Testis (tissue), 2 donors: ENCODE measurements at regions not wholly inside any gene's neighbourhood (a gene's known extent, or its start where the extent isn't known, plus 50 kb on each side); places are given as distances from the start of the nearest gene placed in this dataset.

Experiments used
- DNase-seq: peaks from one replicate; pipeline ENCODE4 v3.0.0-alpha.2; 2019
- H3K27ac ChIP-seq, 2 donors: fragments of 200-600 bp; sonication (generic); one replicate each; pipeline ENCODE4 v1.5.1; 2019
- H3K27me3 ChIP-seq: fragments of 200-600 bp; sonication (generic); one replicate; pipeline ENCODE4 v1.5.1; 2019
- H3K36me3 ChIP-seq: fragments of 200-600 bp; sonication (generic); one replicate; pipeline ENCODE4 v1.5.1; 2017; ENCODE audit warnings: low read depth; ENCODE audit errors: missing control alignments
- H3K4me1 ChIP-seq: fragments of 200-600 bp; sonication (generic); one replicate; pipeline ENCODE4 v1.5.1; 2019
- H3K4me3 ChIP-seq, 2 donors: fragments of 200-600 bp; sonication (generic); one replicate each; pipeline ENCODE4 v1.5.1; 2017 to 2019
- H3K9me3 ChIP-seq: fragments of 200-600 bp; sonication (generic); one replicate; pipeline ENCODE4 v1.5.1; 2017
- POLR2A ChIP-seq: fragments of 450-650 bp; IDR thresholded peaks from one replicate; pipeline ENCODE4 v1.6.1; 2017; ENCODE audit warnings: antibody characterized with exemption, mild to moderate bottlenecking, moderate library complexity
- WGBS, 2 donors: methylation state at CpG; one replicate each; pipeline ENCODE4 v1.1.5; 2018; 5-methylcytosine and 5-hydroxymethylcytosine counted together
- intact Hi-C: fragments of 100-400 bp; cut with DNase I; formaldehyde crosslinking; loops from one replicate; pipeline ENCODE4 v1.15.1; 2023; ENCODE audit warnings: low total_unique reads
- TF ChIP-seq, protein P1 (sequence below), 3 experiments: fragments of 450-650 bp in 2 of 3; fragments of 200-600 bp in 1 of 3; sonication (generic) in 1 of 3; IDR thresholded peaks; one replicate each; pipeline ENCODE4 v1.5.1; 2016 to 2019; ENCODE audit warnings: antibody characterized with exemption in 3 of 3, mild to moderate bottlenecking in 2 of 3, moderate library complexity in 1 of 3

DNA sequence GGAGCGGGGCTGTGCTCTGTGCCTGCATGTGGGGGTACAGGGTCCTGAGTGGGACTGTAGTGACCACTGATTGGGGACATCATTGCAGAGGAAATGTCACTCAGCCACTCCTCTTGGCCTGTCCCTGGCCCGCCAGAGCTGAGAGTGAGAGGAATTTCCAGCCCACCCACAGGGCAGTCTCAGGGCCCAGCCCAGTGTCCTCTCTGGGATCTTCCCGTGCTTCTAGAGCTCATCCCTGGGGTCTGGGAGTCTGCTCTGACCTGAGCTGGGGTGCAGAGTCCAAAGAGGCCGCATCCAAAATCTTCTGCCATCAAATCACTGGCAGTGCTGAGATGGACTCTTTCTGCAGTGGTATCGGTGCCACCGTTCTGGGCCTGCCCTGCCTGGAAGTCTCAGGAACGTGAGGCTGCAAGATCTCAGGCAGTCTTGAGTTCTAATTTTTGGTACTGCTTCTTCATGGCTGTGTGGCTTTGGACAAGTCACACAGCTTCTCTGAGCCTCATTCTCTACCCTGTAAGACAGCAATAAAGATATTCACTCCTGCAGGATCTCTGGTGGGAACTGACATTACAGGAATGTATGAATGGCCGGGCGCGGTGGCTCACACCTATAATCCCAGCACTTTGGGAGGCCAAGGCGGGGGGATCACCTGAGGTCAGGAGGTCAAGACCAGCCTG is 100.8 kb upstream of the TARDBP start:
- 82 to 84% methylated on average over 3 to 11 of the region's 11 CpGs for WGBS, 2 donors
- Histone ChIP-seq H3K27me3 (no peaks in the 10 kb centered on the region), H3K27ac (no peak overlapping the region), H3K36me3 (no peaks in the 10 kb centered on the region), H3K9me3 (no peaks in the 10 kb centered on the region), H3K4me3 (no peak overlapping the region), H3K4me1 (no peaks in the 10 kb centered on the region)
- no peak for DNase-seq
- TF ChIP-seq, protein P1, sequence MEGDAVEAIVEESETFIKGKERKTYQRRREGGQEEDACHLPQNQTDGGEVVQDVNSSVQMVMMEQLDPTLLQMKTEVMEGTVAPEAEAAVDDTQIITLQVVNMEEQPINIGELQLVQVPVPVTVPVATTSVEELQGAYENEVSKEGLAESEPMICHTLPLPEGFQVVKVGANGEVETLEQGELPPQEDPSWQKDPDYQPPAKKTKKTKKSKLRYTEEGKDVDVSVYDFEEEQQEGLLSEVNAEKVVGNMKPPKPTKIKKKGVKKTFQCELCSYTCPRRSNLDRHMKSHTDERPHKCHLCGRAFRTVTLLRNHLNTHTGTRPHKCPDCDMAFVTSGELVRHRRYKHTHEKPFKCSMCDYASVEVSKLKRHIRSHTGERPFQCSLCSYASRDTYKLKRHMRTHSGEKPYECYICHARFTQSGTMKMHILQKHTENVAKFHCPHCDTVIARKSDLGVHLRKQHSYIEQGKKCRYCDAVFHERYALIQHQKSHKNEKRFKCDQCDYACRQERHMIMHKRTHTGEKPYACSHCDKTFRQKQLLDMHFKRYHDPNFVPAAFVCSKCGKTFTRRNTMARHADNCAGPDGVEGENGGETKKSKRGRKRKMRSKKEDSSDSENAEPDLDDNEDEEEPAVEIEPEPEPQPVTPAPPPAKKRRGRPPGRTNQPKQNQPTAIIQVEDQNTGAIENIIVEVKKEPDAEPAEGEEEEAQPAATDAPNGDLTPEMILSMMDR (IDR thresholded peaks at IDR 0.05), result no peak
- no peak for TF ChIP-seq POLR2A
- intact Hi-C loops, result no loop called here

GRCh38 chr1:10912441-10912840 is 100.0 kb upstream of the TARDBP start:
- Histone ChIP-seq H3K36me3 (no peaks in the 10 kb centered on the region), H3K27me3 (no peaks in the 10 kb centered on the region), H3K27ac (no peak overlapping the region), H3K9me3 (no peaks in the 10 kb centered on the region), H3K4me1 (no peaks in the 10 kb centered on the region), H3K4me3 (no peak overlapping the region)
- DNase-seq, result no peak
- 90 to 92% methylated on average over 14 to 17 of the region's 17 CpGs for WGBS, 2 donors
- no peak for TF ChIP-seq POLR2A
- TF ChIP-seq, protein P1 (IDR thresholded peaks at IDR 0.05), result no peak
- intact Hi-C loops, result no loop called here

- no peaks in the 10 kb centered on the region for H3K9me3 ChIP-seq
- H3K36me3 ChIP-seq, result no peaks in the 10 kb centered on the region
- WGBS, 2 donors, result 93 to 95% methylated on average over 4 to 5 of the region's 5 CpGs
- no peak for DNase-seq
- TF ChIP-seq POLR2A, result no peak
- TF ChIP-seq, protein P1 (IDR thresholded peaks at IDR 0.05), result no peak
- intact Hi-C loops, result no loop called here
- H3K27ac ChIP-seq, result no peak overlapping the region
- H3K4me1 ChIP-seq, result no peaks in the 10 kb centered on the region
- no peak overlapping the region for H3K4me3 ChIP-seq
- H3K27me3 ChIP-seq, result no peaks in the 10 kb centered on the region
Measured at GRCh38 chr1:10914056-10914455, 98.4 kb upstream of the TARDBP start.

GRCh38 chr1:10915594-10915993 is 96.9 kb upstream of the TARDBP start:
- intact Hi-C loops, result no loop called here
- Histone ChIP-seq H3K9me3 (no peaks in the 10 kb centered on the region), H3K4me3 (no peak overlapping the region), H3K27me3 (no peaks in the 10 kb centered on the region), H3K27ac (no peak overlapping the region), H3K4me1 (no peaks in the 10 kb centered on the region), H3K36me3 (no peaks in the 10 kb centered on the region)
- TF ChIP-seq, protein P1 (IDR thresholded peaks at IDR 0.05), result no peak
- TF ChIP-seq POLR2A, result no peak
- 72 to 90% methylated on average over 3 to 8 of the region's 8 CpGs for WGBS, 2 donors
- DNase-seq, result no peak

GRCh38 chr1:10916311-10916710 is 96.1 kb upstream of the TARDBP start:
- H3K27ac ChIP-seq, result no peak overlapping the region
- DNase-seq, result no peak
- TF ChIP-seq, protein P1 (IDR thresholded peaks at IDR 0.05), result no peak
- no peak for TF ChIP-seq POLR2A
- no peaks in the 10 kb centered on the region for H3K36me3 ChIP-seq
- no peak overlapping the region for H3K4me3 ChIP-seq
- no peaks in the 10 kb centered on the region for H3K9me3 ChIP-seq
- no peaks in the 10 kb centered on the region for H3K4me1 ChIP-seq
- intact Hi-C loops, result no loop called here
- 77 to 79% methylated on average over 3 to 5 of the region's 5 CpGs for WGBS, 2 donors
- no peaks in the 10 kb centered on the region for H3K27me3 ChIP-seq
